GM19372 (cell line): ENCODE measurements at regions not wholly inside any gene's neighbourhood (a gene's known extent, or its start where the extent isn't known, plus 50 kb on each side); places are given as distances from the start of the nearest gene placed in this dataset.
"Not testable (repeated sequence)": the region's sequence is repeated elsewhere in the genome, so short reads cannot be mapped to it uniquely, and the experiment has no call there.

Experiments
- ATAC-seq: cut with Tn5 transposase; IDR thresholded peaks from one replicate; pipeline ENCODE4 v1.9.1; 2021; ENCODE audit warnings: mild to moderate bottlenecking, low read depth, moderate library complexity; ENCODE audit not compliant: unreplicated experiment

- no peak for ATAC-seq
Observed at GRCh38 chr10:4150676-4151075, 365.7 kb upstream of the KLF6 start.

DNA sequence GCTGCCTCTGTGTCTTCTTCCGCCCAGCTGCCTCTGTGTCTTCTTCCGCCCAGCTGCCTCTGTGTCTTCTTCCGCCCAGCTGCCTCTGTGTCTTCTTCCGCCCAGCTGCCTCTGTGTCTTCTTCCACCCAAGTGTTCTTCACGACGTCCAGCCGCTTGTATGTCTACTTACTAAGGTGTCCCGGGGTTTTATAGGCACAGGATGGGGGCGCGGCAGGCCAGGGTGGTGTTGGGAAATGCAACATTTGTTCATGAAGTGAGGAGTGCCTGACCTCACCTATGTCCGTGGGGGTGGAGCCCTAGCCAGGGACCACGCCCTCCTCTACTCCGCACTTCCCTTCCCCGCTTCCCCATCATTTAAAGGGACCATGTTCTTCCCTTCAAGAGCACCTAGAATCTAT is 364.5 kb upstream of the KLF6 start:
- ATAC-seq: not testable (repeated sequence)

DNA sequence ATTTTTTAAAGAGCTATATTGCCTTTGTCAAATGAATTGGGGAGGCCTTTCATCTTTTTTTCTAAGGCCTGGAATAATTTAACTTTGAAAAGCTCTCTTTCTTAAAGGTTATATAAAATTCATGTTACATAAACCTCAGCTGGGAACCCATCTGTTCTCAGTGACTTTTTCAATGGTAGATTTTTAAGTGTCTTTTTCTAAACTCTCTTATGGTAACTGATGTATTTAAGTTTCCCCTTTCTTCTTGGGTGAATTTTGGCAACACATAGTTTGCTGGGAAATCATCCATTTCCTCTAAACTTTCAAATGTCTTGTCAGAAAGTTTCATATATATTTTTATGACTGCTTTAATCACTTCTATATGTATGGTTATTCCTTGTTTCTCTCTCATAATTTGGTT is 362.2 kb upstream of the KLF6 start:
- no peak for ATAC-seq

DNA sequence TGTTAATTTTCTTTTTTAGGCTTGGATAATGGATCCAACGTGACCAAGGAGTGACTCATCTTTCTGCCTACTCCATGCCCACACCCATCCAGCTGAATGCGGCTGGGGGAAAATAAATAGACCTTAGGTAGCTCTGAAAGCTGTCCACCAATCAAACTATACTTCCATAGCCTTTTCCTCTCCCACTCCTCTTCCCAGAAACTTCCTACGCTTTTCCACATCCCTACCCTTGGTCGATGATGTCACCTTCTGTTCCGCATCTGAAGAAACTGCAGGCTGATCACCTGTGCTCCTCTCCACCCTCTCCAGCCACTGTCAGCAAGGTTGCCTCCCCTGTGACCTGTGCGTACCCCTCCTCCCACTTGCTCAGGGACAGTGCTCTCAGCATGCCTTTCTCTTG is 359.8 kb upstream of the KLF6 start:
- ATAC-seq: no peak

- no peak for ATAC-seq
Observed at GRCh38 chr10:4141471-4141870, 356.5 kb upstream of the KLF6 start.

DNA sequence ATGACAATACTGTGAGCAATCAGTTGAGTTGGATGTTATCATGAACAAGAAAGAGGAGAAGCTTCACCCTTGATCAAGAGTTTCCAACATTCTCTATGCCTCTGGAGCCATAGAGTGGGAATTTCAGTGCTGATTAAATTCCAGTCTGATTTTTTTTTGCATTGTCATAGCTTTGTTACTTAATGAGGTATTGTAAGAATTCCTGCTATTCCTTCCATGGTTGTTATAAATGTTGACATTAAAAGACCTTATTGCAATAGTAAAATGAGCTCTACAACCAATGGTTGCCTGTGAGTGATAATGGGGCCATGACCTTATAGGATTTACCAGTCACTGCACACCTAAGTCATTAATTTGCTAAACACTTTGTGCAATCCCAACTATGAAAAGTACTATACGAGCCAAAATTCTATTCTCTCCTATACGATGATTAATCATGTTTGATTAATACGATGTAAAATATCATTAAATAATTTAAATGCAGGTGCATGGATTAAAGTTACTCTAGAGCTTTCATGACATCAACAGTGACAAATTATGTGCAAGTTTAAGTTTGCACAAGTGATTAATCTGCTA is 353.2 kb upstream of the KLF6 start:
- ATAC-seq: no peak

GRCh38 chr10:4137299-4137698 is 352.3 kb upstream of the KLF6 start:
- ATAC-seq: no peak

DNA sequence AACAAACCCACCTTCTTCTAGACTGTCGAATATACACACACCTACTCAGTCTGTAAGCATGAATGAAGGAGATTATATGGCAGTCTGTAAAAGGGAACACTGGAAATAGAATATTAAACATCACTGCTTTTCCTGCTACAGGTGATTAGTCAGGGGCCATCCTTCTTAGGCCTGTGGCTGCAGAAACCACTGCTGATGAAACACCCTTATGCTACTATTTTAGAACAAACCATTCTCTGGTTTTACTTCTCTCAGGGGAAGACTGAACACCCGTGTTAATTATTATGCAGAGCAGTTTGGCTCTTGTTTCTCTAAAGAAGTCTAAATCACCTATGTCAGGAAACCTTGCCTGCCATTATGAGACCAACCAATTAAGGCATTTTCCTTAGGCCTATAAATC is 351.1 kb upstream of the KLF6 start:
- ATAC-seq: peak; percentile 81

- ATAC-seq: no peak
Observed at GRCh38 chr10:4132216-4132556, 347.2 kb upstream of the KLF6 start.

DNA sequence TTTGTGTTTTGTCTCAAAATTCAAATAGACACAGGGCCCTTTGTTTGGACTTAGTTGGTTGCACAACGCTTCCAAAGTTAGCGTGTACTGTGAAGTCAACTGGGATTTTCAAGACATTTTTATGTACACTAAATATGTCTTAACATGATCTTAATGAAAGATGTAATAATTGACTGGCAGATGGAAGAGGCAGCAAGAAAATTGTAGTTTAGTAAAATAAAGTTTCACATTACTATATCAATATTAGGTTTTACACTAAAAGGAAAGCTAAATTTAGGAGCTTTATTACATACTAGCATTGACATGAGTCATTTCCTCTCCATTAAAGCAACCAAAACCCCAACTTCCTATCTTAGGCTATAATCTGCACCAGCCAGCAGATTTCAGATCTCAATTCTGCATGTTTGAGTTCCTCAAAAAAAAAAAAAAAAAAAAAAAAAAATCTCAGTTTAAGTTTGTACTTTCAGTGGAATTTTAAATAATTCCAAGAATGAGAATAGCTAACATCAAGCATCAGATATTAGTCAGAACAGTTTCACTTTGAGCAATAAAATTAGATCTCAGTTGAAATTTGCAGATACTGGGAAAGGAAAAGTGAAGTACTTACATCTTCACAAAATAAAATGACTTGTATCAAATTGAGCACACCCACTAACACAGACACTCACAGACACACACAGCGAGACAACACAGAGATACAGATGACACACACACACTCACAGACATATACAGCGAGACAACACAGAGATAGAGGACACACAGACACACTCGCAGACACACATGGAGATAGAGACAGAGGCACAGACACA is 346.6 kb upstream of the KLF6 start:
- ATAC-seq: peak; percentile 49

DNA sequence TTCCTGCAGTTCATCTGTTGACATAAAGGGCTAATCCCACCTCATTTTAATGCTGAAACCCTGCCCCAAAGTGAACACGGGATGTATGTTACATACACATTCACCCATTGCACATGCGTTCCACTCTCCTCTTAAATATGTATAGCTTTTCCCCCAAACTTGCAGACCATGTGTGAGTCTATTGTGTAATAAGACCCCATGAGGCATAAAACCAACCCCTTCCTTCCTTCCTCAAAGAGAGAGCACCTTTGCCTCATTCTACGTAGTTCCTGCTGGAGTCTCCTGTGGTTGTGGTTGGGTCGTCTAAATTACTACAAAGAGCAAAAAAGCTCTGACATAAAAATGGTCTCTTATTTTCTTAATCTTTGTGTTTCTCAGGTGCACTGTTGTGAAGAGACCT is 345.7 kb upstream of the KLF6 start:
- ATAC-seq: no peak

DNA sequence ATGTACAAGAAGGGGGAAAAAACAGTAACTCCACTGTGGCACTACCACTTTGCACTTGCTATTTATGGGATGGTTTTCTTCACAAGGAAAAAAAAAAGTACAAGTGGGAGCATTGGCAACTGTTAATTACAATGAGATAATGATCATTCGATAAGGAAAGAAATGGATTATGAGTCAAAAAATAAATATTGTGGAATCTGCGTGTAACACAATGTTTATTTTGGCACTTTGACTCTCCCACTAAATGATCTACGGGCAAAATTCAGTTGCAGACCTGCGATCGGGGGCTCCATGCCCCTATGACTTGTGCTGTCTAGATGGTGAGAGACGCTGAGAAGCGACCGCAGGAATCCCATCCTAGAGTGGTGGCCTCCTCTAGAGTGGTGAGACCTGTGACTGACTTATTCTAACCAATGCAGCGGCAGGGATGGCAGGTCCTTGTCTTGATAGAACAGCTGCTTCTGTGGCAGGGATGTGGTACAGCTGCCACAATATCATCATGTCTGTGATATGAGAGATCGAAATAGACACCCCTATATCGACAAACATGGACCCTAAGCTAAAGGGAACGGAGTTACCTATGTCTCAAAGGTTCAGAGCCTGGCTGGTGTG is 345.0 kb upstream of the KLF6 start:
- no peak for ATAC-seq

- peak; percentile 53 for ATAC-seq
Observed at GRCh38 chr10:4127518-4128315, 342.7 kb upstream of the KLF6 start.

GRCh38 chr10:4125776-4126175 is 340.8 kb upstream of the KLF6 start:
- ATAC-seq: no peak

DNA sequence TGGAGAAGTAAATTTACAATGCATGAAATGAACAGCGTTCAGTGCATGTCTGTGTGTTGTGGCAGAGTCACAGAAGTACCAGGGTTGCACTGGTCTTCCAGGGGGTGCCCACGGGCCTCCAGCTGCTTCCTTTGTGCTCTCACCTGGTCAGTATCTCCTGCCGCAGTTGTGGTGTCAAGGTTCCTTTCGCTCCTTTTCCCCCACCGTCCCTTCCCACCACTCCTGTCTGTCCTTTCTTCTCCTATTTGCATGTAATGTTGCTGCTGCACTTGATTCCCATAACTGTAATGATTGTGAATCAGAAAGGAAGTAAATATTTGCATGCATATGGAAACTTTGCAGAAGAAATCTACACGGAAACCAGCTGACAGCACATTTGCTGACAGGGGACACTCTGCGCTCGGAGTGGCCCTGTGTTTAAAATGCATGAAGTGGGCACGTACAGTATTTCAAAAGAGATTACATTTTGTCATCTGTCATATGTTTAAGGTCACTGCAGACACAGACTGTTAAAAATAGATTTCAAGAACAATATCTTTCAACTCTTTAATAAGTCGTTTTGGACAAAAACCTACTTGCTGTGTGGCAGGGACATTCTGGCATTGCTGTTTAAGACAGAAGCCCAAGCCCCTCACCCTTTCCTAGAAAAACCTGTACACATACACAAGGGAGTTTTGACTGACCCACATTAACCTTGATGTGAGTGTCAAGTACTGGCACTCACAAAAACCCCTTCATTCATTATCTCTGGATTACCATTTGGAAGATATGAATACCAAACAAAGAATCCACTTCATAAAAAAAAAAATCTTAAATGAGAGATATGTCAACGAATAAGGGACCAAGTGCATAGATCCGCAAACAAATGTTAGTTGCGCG is 336.7 kb upstream of the KLF6 start:
- ATAC-seq: peak; percentile 62

DNA sequence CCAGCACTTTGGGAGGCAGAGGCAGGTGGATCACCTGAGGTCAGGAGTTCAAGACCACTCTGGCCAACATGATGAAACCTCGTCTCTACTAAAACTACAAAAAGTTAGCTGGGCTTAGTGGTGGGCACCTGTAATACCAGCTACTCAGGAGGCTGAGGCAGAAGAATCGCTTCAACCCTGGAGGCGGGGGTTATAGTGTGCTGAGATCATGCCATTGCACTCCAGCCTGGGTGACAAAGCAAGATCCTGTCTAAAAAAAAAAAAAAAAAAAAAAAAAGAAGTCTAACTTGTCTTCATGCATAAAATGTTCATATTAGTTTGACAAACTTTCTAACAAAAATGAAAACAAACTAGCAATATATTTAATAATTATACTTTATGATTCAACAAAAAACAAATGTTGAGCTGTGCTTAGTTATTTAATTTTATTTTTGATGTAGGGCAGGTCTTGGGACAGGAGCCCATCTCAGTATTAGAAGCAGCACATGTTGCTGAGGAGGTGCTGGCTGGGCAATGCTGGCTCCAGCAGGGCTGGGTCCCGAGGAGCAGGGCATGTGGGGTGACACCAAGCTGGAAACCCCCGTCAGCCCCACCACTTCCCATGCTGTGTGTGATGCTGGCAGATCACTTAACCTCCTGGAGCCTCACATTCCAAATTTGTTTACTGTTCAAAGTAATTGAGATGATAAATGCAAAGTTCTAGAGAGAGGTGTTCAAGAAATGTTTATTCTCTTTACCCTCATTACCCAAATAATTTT is 335.3 kb upstream of the KLF6 start:
- ATAC-seq: no peak

- ATAC-seq: no peak
Observed at GRCh38 chr10:4119107-4119506, 334.1 kb upstream of the KLF6 start.

- no peak for ATAC-seq
Observed at GRCh38 chr10:4117604-4118003, 332.6 kb upstream of the KLF6 start.

- ATAC-seq: no peak
Observed at GRCh38 chr10:4111643-4112042, 326.6 kb upstream of the KLF6 start.

- ATAC-seq: no peak
Observed at GRCh38 chr10:4109469-4109868, 324.5 kb upstream of the KLF6 start.
